ENCODE measurements at regions not wholly inside any gene's neighbourhood (a gene's known extent, or its start where the extent isn't known, plus 50 kb on each side); places are given as distances from the start of the nearest gene placed in this dataset.

DNA sequence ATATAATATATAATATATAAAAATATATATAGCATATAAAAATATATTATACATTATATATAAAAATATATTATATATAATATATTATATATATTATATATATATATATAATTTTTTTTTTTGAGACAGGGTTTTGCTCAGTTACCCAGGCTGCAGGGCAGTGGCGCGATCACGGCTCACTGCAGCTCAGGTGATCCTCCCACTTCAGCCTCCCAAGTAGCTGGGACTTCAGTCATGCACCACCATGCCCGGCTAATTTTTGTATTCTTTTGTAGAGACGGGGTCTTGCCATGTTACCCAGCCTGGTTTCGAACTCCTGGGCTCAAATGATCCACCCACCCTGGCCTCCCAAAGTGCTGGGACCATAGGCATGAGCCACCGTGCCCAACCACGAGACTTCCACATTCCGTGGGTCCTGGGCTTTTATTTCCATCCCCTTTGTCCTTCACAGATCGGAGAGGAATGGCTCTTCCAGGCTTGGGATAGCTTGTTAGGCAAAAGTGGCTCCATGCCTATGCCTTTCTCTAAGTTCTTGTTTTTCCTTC lies 62.0 kb upstream of the IER5L start:
- Histone ChIP-seq H3K27me3 (ENCODE audit: control insufficient read depth in 4 of 4, insufficient read depth in 4 of 4, low read length in 3 of 4) (no peaks in the 10 kb centered on the region), H3K9me3 (ENCODE audit: control insufficient read depth in 4 of 4, low read length in 3 of 4) (no peaks in the 10 kb centered on the region), H3K36me3 (ENCODE audit: control insufficient read depth in 4 of 4, insufficient read depth in 3 of 4, low read depth in 1 of 4, low read length in 3 of 4) (no peaks in the 10 kb centered on the region), H3K4me3 (ENCODE audit: low read depth in 1 of 3, low read length in 3 of 3) (no peak overlapping the region), H3K4me1 (ENCODE audit: control insufficient read depth in 4 of 4, insufficient read depth in 4 of 4, low read length in 3 of 4) (no peaks in the 10 kb centered on the region), H3K27ac (ENCODE audit: low read depth in 1 of 2, low read length in 2 of 2) (no peak overlapping the region), H3K9ac (ENCODE audit: low read depth in 1 of 2, low read length in 2 of 2) (no peak overlapping the region)
- no peak for DNase-seq (ENCODE audit: low spot score)
- TF ChIP-seq ATF3 (IDR thresholded peaks at IDR 0.05) = no peak
- no peak for TF ChIP-seq TAF1 (conservative IDR thresholded peaks at IDR 0.05)
- no peak for TF ChIP-seq CTCF (IDR thresholded peaks at IDR 0.05; ENCODE audit: low read depth, low read length, missing input control)
- 90% methylated on average over 10 of the region's 10 CpGs for WGBS

- Histone ChIP-seq H3K36me3 (ENCODE audit: control insufficient read depth in 4 of 4, insufficient read depth in 3 of 4, low read depth in 1 of 4, low read length in 3 of 4) (no peaks in the 10 kb centered on the region), H3K4me1 (ENCODE audit: control insufficient read depth in 4 of 4, insufficient read depth in 4 of 4, low read length in 3 of 4) (no peaks in the 10 kb centered on the region), H3K27ac (ENCODE audit: low read depth in 1 of 2, low read length in 2 of 2) (no peak overlapping the region), H3K9ac (ENCODE audit: low read depth in 1 of 2, low read length in 2 of 2) (no peak overlapping the region), H3K4me3 (ENCODE audit: low read depth in 1 of 3, low read length in 3 of 3) (no peak overlapping the region), H3K9me3 (ENCODE audit: control insufficient read depth in 4 of 4, low read length in 3 of 4) (no peaks in the 10 kb centered on the region), H3K27me3 (ENCODE audit: control insufficient read depth in 4 of 4, insufficient read depth in 4 of 4, low read length in 3 of 4) (no peaks in the 10 kb centered on the region)
- WGBS = 62% methylated on average over 2 of the region's 2 CpGs
- TF ChIP-seq, protein P1, sequence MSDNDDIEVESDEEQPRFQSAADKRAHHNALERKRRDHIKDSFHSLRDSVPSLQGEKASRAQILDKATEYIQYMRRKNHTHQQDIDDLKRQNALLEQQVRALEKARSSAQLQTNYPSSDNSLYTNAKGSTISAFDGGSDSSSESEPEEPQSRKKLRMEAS (IDR thresholded peaks at IDR 0.05) = no peak
- TF ChIP-seq FOXA1 (IDR thresholded peaks at IDR 0.05) (no peak), GABPA (IDR thresholded peaks at IDR 0.05 in 1 of 2, conservative IDR thresholded peaks at IDR 0.05 in 1 of 2) (no peak), REST (IDR thresholded peaks at IDR 0.05) (no peak), FOXA2 (IDR thresholded peaks at IDR 0.05) (no peak), YY1 (IDR thresholded peaks at IDR 0.05) (no peak), NR2F2 (IDR thresholded peaks at IDR 0.05) (no peak), RXRA (IDR thresholded peaks at IDR 0.05) (no peak), EGR1 (IDR thresholded peaks at IDR 0.05; ENCODE audit: low read depth in 2 of 2) (no peak), HNF4A (conservative IDR thresholded peaks at IDR 0.05) (no peak), CTCF (IDR thresholded peaks at IDR 0.05; ENCODE audit: low read depth, low read length, missing input control) (no peak), RAD21 (IDR thresholded peaks at IDR 0.05) (no peak), JUND (IDR thresholded peaks at IDR 0.05) (no peak), ATF3 (IDR thresholded peaks at IDR 0.05) (no peak)
- TF ChIP-seq, protein P2, sequence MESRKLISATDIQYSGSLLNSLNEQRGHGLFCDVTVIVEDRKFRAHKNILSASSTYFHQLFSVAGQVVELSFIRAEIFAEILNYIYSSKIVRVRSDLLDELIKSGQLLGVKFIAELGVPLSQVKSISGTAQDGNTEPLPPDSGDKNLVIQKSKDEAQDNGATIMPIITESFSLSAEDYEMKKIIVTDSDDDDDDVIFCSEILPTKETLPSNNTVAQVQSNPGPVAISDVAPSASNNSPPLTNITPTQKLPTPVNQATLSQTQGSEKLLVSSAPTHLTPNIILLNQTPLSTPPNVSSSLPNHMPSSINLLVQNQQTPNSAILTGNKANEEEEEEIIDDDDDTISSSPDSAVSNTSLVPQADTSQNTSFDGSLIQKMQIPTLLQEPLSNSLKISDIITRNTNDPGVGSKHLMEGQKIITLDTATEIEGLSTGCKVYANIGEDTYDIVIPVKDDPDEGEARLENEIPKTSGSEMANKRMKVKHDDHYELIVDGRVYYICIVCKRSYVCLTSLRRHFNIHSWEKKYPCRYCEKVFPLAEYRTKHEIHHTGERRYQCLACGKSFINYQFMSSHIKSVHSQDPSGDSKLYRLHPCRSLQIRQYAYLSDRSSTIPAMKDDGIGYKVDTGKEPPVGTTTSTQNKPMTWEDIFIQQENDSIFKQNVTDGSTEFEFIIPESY (IDR thresholded peaks at IDR 0.05) = no peak
- no peak for DNase-seq (ENCODE audit: low spot score)
Measured at GRCh38 chr9:129237803-129238202, 59.7 kb upstream of the IER5L start.
